ENCODE measurements at regions not wholly inside any gene's neighbourhood (a gene's known extent, or its start where the extent isn't known, plus 50 kb on each side); places are given as distances from the start of the nearest gene placed in this dataset.
"Not testable (repeated sequence)": the region's sequence is repeated elsewhere in the genome, so short reads cannot be mapped to it uniquely, and the experiment has no call there.

DNA sequence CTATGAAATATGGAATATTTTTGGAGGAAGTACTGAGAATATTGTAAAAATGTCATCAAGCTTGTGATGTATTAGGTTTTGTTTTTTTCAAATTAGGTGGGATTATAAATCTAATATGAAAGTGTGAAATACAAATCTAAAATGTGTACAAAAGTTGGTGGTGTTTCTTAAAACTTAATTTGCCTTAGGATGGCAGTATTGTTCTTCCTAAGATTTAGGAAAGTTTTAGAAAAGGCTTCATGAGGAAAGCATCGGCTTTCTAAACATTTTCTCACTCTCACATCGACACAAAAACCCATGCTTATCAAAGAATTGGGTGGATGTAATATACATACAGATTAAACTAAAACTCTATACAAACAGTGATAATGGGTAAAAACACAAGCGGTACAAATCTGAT, 972.0 kb upstream of the PCDH20 start:
- Histone ChIP-seq H3K27me3 (no peaks in the 10 kb centered on the region), H3K27ac (no peak overlapping the region), H3K4me1 (no peaks in the 10 kb centered on the region), H3K9me3 (no peaks in the 10 kb centered on the region), H3K36me3 (no peaks in the 10 kb centered on the region), H3K4me3 (no peak overlapping the region)
- DNase-seq = no peak
- FAIRE-seq = no peak
- ATAC-seq = no peak
- intact Hi-C loops (cut with DNase I) = no loop called here
- 2 to 8% methylated on average over 3 of the region's 3 CpGs for WGBS, 2 donors
- TF ChIP-seq, protein P1, sequence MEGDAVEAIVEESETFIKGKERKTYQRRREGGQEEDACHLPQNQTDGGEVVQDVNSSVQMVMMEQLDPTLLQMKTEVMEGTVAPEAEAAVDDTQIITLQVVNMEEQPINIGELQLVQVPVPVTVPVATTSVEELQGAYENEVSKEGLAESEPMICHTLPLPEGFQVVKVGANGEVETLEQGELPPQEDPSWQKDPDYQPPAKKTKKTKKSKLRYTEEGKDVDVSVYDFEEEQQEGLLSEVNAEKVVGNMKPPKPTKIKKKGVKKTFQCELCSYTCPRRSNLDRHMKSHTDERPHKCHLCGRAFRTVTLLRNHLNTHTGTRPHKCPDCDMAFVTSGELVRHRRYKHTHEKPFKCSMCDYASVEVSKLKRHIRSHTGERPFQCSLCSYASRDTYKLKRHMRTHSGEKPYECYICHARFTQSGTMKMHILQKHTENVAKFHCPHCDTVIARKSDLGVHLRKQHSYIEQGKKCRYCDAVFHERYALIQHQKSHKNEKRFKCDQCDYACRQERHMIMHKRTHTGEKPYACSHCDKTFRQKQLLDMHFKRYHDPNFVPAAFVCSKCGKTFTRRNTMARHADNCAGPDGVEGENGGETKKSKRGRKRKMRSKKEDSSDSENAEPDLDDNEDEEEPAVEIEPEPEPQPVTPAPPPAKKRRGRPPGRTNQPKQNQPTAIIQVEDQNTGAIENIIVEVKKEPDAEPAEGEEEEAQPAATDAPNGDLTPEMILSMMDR (IDR thresholded peaks at IDR 0.05) = no peak

DNA sequence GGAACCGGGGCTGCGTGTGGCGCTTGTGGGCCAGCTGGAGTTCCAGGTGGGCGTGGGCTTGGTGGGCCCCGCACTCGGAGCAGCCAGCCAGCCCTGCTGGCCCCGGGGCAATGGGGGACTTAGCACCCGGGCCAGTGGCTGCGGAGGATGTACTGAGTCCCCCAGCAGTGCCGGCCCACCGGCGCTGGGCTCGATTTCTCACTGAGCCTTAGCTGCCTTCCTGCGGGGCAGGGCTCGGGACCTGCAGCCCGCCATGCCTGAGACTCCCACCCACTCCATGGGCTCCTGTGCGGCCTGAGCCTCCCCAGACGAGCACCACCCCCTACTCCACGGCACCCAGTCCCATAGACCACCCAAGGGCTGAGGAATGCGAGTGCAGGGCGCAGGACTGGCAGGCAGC, 963.6 kb upstream of the PCDH20 start:
- ATAC-seq; H3K4me3 ChIP-seq; H3K36me3 ChIP-seq; FAIRE-seq; intact Hi-C loops (cut with DNase I); H3K27me3 ChIP-seq; H3K4me1 ChIP-seq; H3K27ac ChIP-seq; H3K9me3 ChIP-seq: not testable (repeated sequence)
- 90 to 93% methylated on average over 9 to 16 of the region's 21 CpGs for WGBS, 2 donors
- DNase-seq = peak in 1 of 6 donors; percentile 48

DNA sequence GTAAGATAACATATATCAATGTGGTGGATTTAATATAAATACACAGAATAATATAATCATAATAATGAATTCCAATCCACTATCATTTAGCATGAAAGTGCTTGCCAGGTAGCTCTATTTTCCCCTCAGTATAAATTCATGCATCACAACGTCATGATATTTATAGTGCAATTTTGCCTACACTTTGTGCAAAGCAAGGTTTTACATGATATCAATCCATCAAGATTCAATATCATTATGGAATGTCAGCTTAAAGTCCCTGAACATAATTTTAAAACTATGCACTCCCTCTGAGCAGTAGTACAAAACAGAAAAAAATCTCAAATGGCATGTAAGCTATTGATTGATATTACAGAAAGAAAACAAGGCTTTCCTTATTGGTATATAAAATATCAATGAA, 962.2 kb upstream of the PCDH20 start:
- Histone ChIP-seq H3K9me3 (no peaks in the 10 kb centered on the region), H3K27ac (no peak overlapping the region), H3K36me3 (no peaks in the 10 kb centered on the region), H3K27me3 (no peaks in the 10 kb centered on the region), H3K4me3 (no peak overlapping the region), H3K4me1 (no peaks in the 10 kb centered on the region)
- ATAC-seq (no peak), DNase-seq (no peak), FAIRE-seq (no peak)
- intact Hi-C loops (cut with DNase I) = no loop called here
- TF ChIP-seq, protein P1 (IDR thresholded peaks at IDR 0.05) = no peak
- 53 to 56% methylated on average over 1 of the region's 1 CpG for WGBS, 2 donors

DNA sequence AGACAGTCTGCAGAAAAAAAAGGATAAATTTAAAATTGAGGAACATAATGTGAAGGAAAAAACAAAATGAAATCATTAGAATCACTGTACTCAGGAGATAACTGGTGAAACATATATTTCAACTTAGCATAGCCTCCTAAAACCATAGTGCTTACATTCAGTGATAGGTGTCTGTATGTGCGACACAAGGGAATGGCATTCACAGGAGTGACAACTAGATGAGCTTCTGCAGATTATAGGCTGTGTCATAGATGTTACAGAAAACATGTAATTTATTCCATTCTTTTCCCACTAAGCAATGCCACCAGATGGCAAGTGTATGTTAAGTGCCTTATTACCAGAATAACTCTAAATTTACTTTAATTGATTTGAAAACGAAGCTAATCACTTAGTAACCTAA, 960.0 kb upstream of the PCDH20 start:
- no peak for FAIRE-seq
- no peak for ATAC-seq
- intact Hi-C loops (cut with DNase I) = no loop called here
- no peak for DNase-seq
- TF ChIP-seq, protein P1 (IDR thresholded peaks at IDR 0.05) = no peak
- no peaks in the 10 kb centered on the region for H3K9me3 ChIP-seq
- no peaks in the 10 kb centered on the region for H3K36me3 ChIP-seq
- H3K27ac ChIP-seq = no peak overlapping the region
- peaks cover 7 to 13% (median 10%) of the 10 kb centered on the region in 3 donors for H3K4me1 ChIP-seq
- H3K4me3 ChIP-seq = no peak overlapping the region
- 71 to 84% methylated on average over 2 of the region's 2 CpGs for WGBS, 2 donors
- no peaks in the 10 kb centered on the region for H3K27me3 ChIP-seq

DNA sequence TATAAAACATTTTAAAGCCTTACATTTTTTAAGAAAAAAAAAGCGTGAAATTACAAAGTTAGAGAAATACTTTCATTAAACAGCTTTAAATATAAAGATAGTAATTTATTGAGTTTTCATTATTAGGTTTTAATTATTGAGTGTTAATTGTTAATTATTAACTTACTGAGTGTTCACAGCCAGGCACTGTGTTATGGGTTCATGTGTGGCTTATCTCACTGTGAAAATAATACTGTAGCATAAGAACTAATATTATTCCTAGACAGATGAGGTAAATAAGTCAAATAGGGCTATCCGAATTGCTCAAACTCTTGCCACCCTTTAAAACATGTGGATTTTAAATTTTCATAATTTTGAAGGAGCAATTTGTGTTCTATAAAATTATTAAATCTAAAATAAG, 956.1 kb upstream of the PCDH20 start:
- H3K9me3 ChIP-seq = no peaks in the 10 kb centered on the region
- peaks cover 7 to 13% (median 10%) of the 10 kb centered on the region in 3 donors for H3K4me1 ChIP-seq
- H3K27ac ChIP-seq = no peak overlapping the region
- no peaks in the 10 kb centered on the region for H3K36me3 ChIP-seq
- WGBS, 2 donors = 37 to 43% methylated on average over 2 of the region's 2 CpGs
- intact Hi-C loops (cut with DNase I) = no loop called here
- FAIRE-seq (peak; percentile 71), ATAC-seq (peak in 3 of 4 donors; percentile 46 to 73 (median 63)), DNase-seq (no peak)
- H3K27me3 ChIP-seq = no peaks in the 10 kb centered on the region
- TF ChIP-seq, protein P1 (IDR thresholded peaks at IDR 0.05) = no peak
- H3K4me3 ChIP-seq = no peak overlapping the region

DNA sequence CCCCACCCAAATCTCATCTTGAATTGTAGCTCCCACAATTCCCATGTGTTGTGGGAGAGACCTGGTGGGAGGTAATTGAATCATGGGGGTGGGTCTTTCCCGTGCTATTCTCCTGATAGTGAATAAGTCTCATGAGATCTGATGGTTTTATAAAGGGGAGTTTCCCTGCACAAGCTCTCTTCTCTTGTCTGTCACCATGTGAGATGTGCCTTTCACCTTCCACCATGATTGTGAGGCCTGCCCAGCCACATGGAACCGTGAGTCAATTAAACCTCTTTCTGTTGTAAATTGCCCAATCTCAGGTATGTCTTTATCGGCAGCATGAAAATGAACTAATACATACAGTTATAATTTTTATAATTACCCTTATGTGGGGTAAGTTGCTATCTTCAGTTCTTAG, 952.3 kb upstream of the PCDH20 start:
- H3K36me3 ChIP-seq; intact Hi-C loops (cut with DNase I); H3K27ac ChIP-seq; ATAC-seq; DNase-seq; H3K9me3 ChIP-seq; H3K27me3 ChIP-seq; H3K4me3 ChIP-seq; FAIRE-seq: not testable (repeated sequence)
- 91 to 94% methylated on average over 3 of the region's 3 CpGs for WGBS, 2 donors
- peaks cover 7 to 13% (median 10%) of the 10 kb centered on the region in 3 donors for H3K4me1 ChIP-seq

Measured in pancreas (tissue), 10 donors.